Upper lobe of left lung (tissue), 6 donors: ENCODE measurements at regions not wholly inside any gene's neighbourhood (a gene's known extent, or its start where the extent isn't known, plus 50 kb on each side); places are given as distances from the start of the nearest gene placed in this dataset.

Experiments used
- ATAC-seq, 2 donors: fragments of 200-7000 bp; cut with Tn5 transposase; one replicate each; pipeline ENCODE4 v1.9.1; 2022; ENCODE audit warnings: mild to moderate bottlenecking in 2 of 2, moderate library complexity in 2 of 2; ENCODE audit not compliant: low FRiP score in 2 of 2
- DNase-seq, 2 donors: peaks; one replicate each; pipeline ENCODE4 v3.0.0-alpha.2; 2019 to 2020
- H3K27ac ChIP-seq, 4 donors: fragments of 200-600 bp; sonication (generic); one replicate each; pipeline ENCODE4 v1.5.1; 2016 to 2019
- H3K27me3 ChIP-seq, 4 donors: fragments of 200-600 bp; sonication (generic); one replicate each; pipeline ENCODE4 v1.5.1; 2017 to 2019
- H3K36me3 ChIP-seq, 4 donors: fragments of 200-600 bp; sonication (generic); one replicate each; pipeline ENCODE4 v1.5.1; 2016 to 2019
- H3K4me1 ChIP-seq, 4 donors: fragments of 200-600 bp; sonication (generic); one replicate each; pipeline ENCODE4 v1.5.1; 2018 to 2019
- H3K4me3 ChIP-seq, 4 donors: fragments of 200-600 bp; sonication (generic); one replicate each; pipeline ENCODE4 v1.5.1; 2017 to 2019; ENCODE audit warnings: mild to moderate bottlenecking in 2 of 4, moderate library complexity in 1 of 4
- H3K9me3 ChIP-seq, 4 donors: fragments of 200-600 bp; sonication (generic); one replicate each; pipeline ENCODE4 v1.5.1; 2018 to 2019
- CTCF ChIP-seq, 6 experiments: fragments of 450-650 bp in 4 of 6; fragments of 200-600 bp in 2 of 6; sonication (generic) in 2 of 6; IDR thresholded peaks; one replicate each; pipeline ENCODE4 v1.5.1; 2016 to 2019; ENCODE audit warnings: antibody characterized with exemption in 6 of 6
- EP300 ChIP-seq, 4 donors: sonication (generic); formaldehyde crosslinking; IDR thresholded peaks; one replicate each; pipeline ENCODE4 v1.5.1; 2017; ENCODE audit warnings: antibody characterized with exemption in 4 of 4, control low read depth in 2 of 4
- POLR2A ChIP-seq, 4 donors: fragments of 450-650 bp; IDR thresholded peaks; one replicate each; pipeline ENCODE4 v1.5.1; 2016 to 2017; ENCODE audit warnings: antibody characterized with exemption in 4 of 4, mild to moderate bottlenecking in 2 of 4
- POLR2AphosphoS5 ChIP-seq, 2 donors: sonication (generic); formaldehyde crosslinking; IDR thresholded peaks; one replicate each; pipeline ENCODE4 v1.5.1; 2017; ENCODE audit warnings: antibody characterized with exemption in 2 of 2
- WGBS, 2 donors: methylation state at CpG; one replicate each; pipeline ENCODE4 v1.1.5; 2017 to 2018; 5-methylcytosine and 5-hydroxymethylcytosine counted together
- donor health status: DM: no; HTN: no; CAD: no; lungs with moderate emphysema.
- donor health status: DM: no; HTN: yes; CAD: no; lungs with severe emphysema.

GRCh38 chr7:113684165-113684564 lies 234.6 kb downstream of the PPP1R3A start:
- Histone ChIP-seq H3K27me3 (no peaks in the 10 kb centered on the region), H3K4me3 (no peak overlapping the region), H3K36me3 (no peaks in the 10 kb centered on the region), H3K9me3 (no peaks in the 10 kb centered on the region), H3K27ac (no peak overlapping the region), H3K4me1 (no peaks in the 10 kb centered on the region)
- ATAC-seq (no peak), DNase-seq (no peak)
- TF ChIP-seq POLR2AphosphoS5 (IDR thresholded peaks at IDR 0.05), result no peak
- no peak for TF ChIP-seq EP300 (IDR thresholded peaks at IDR 0.05)
- TF ChIP-seq CTCF (IDR thresholded peaks at IDR 0.05), result no peak
- TF ChIP-seq POLR2A (IDR thresholded peaks at IDR 0.05), result no peak
- WGBS, 2 donors, result 80 to 89% methylated on average over 1 to 5 of the region's 5 CpGs

GRCh38 chr7:113677811-113678210 lies 241.0 kb downstream of the PPP1R3A start:
- H3K27me3 ChIP-seq, result no peaks in the 10 kb centered on the region
- ATAC-seq (no peak), DNase-seq (no peak)
- H3K27ac ChIP-seq, result no peak overlapping the region
- 75 to 77% methylated on average over 3 of the region's 3 CpGs for WGBS, 2 donors
- H3K9me3 ChIP-seq, result no peaks in the 10 kb centered on the region
- TF ChIP-seq EP300 (IDR thresholded peaks at IDR 0.05) (no peak), POLR2AphosphoS5 (IDR thresholded peaks at IDR 0.05) (no peak), CTCF (IDR thresholded peaks at IDR 0.05) (no peak), POLR2A (IDR thresholded peaks at IDR 0.05) (no peak)
- no peaks in the 10 kb centered on the region for H3K36me3 ChIP-seq
- no peaks in the 10 kb centered on the region for H3K4me1 ChIP-seq
- no peak overlapping the region for H3K4me3 ChIP-seq

GRCh38 chr7:113664867-113665266 lies 253.9 kb downstream of the PPP1R3A start:
- 81 to 97% methylated on average over 1 of the region's 1 CpG for WGBS, 2 donors

GRCh38 chr7:113659416-113659815 lies 259.4 kb downstream of the PPP1R3A start:
- Histone ChIP-seq H3K4me3 (no peak overlapping the region), H3K27ac (no peak overlapping the region), H3K9me3 (no peaks in the 10 kb centered on the region), H3K27me3 (no peaks in the 10 kb centered on the region), H3K36me3 (no peaks in the 10 kb centered on the region), H3K4me1 (no peaks in the 10 kb centered on the region)
- TF ChIP-seq POLR2A (IDR thresholded peaks at IDR 0.05) (no peak), POLR2AphosphoS5 (IDR thresholded peaks at IDR 0.05) (no peak), CTCF (IDR thresholded peaks at IDR 0.05) (no peak), EP300 (IDR thresholded peaks at IDR 0.05) (no peak)
- DNase-seq (no peak), ATAC-seq (no peak)

More at GRCh38 chr7:113664867-113665266, 253.9 kb downstream of the PPP1R3A start:
- no peaks in the 10 kb centered on the region for H3K36me3 ChIP-seq
- no peaks in the 10 kb centered on the region for H3K4me1 ChIP-seq
- H3K27ac ChIP-seq, result no peak overlapping the region
- no peaks in the 10 kb centered on the region for H3K27me3 ChIP-seq
- TF ChIP-seq CTCF (IDR thresholded peaks at IDR 0.05) (no peak), POLR2A (IDR thresholded peaks at IDR 0.05) (no peak), POLR2AphosphoS5 (IDR thresholded peaks at IDR 0.05) (no peak), EP300 (IDR thresholded peaks at IDR 0.05) (no peak)
- peaks cover 0 to 5% (median 0%) of the 10 kb centered on the region in 4 donors for H3K9me3 ChIP-seq
- no peak overlapping the region for H3K4me3 ChIP-seq
- no peak for ATAC-seq
- no peak for DNase-seq

- Histone ChIP-seq H3K9me3 (no peaks in the 10 kb centered on the region), H3K4me1 (no peaks in the 10 kb centered on the region), H3K27me3 (no peaks in the 10 kb centered on the region), H3K36me3 (no peaks in the 10 kb centered on the region), H3K4me3 (no peak overlapping the region), H3K27ac (no peak overlapping the region)
- DNase-seq, result no peak
- TF ChIP-seq POLR2AphosphoS5 (IDR thresholded peaks at IDR 0.05) (no peak), EP300 (IDR thresholded peaks at IDR 0.05) (no peak), CTCF (IDR thresholded peaks at IDR 0.05) (no peak), POLR2A (IDR thresholded peaks at IDR 0.05) (no peak)
- ATAC-seq, result no peak
- 13 to 17% methylated on average over 1 of the region's 1 CpG for WGBS, 2 donors
Observed at GRCh38 chr7:113657603-113658002, 261.2 kb downstream of the PPP1R3A start.
